Liver (tissue), 8 donors: ENCODE measurements at regions not wholly inside any gene's neighbourhood (a gene's known extent, or its start where the extent isn't known, plus 50 kb on each side); places are given as distances from the start of the nearest gene placed in this dataset.
A peak's percentile ranks its signal among the peaks of the same experiment; 100 is the strongest.

Source experiments
- DNase-seq: peaks from one replicate; pipeline ENCODE4 v3.0.0-alpha.2; 2017; ENCODE audit warnings: low spot score
- H3K27ac ChIP-seq, 2 donors: one replicate each; pipeline ENCODE4 v1.7.0; 2013; ENCODE audit warnings: inconsistent platforms in 2 of 2, low read length in 2 of 2, control low read depth in 1 of 2, low read depth in 1 of 2, mild to moderate bottlenecking in 1 of 2
- H3K27me3 ChIP-seq, 4 donors: one replicate each; pipeline versions ENCODE4 v1.6.1 to v1.7.0; 2013; ENCODE audit warnings: low read length in 3 of 4, inconsistent platforms in 1 of 4, mild to moderate bottlenecking in 1 of 4, moderate library complexity in 1 of 4; ENCODE audit not compliant: control insufficient read depth in 4 of 4, insufficient read depth in 4 of 4
- H3K36me3 ChIP-seq, 4 donors: one replicate each; pipeline versions ENCODE4 v1.6.1 to v1.7.0; 2013; ENCODE audit warnings: low read length in 3 of 4, mild to moderate bottlenecking in 3 of 4, low read depth in 1 of 4, moderate library complexity in 1 of 4; ENCODE audit not compliant: control insufficient read depth in 4 of 4, insufficient read depth in 3 of 4
- H3K4me1 ChIP-seq, 4 donors: one replicate each; pipeline versions ENCODE4 v1.6.1 to v1.7.0; 2013; ENCODE audit warnings: low read length in 3 of 4, mild to moderate bottlenecking in 3 of 4, moderate library complexity in 1 of 4; ENCODE audit not compliant: control insufficient read depth in 4 of 4, insufficient read depth in 4 of 4
- H3K4me3 ChIP-seq, 3 donors: one replicate each; pipeline versions ENCODE4 v1.6.1 to v1.7.0; 2013; ENCODE audit warnings: low read length in 3 of 3, control low read depth in 1 of 3, low read depth in 1 of 3, mild to moderate bottlenecking in 1 of 3
- H3K9ac ChIP-seq, 2 donors: one replicate each; pipeline ENCODE4 v1.7.0; 2013; ENCODE audit warnings: low read length in 2 of 2, mild to moderate bottlenecking in 2 of 2, moderate library complexity in 2 of 2, control low read depth in 1 of 2, low read depth in 1 of 2
- H3K9me3 ChIP-seq, 4 donors: one replicate each; pipeline versions ENCODE4 v1.6.1 to v1.7.0; 2013; ENCODE audit warnings: low read length in 3 of 4; ENCODE audit not compliant: control insufficient read depth in 4 of 4
- FOXA1 ChIP-seq: IDR thresholded peaks from 2 replicates; pipeline ENCODE4 v1.6.1; 2016; ENCODE audit warnings: antibody characterized with exemption
- FOXA2 ChIP-seq: IDR thresholded peaks from 2 replicates; pipeline ENCODE4 v1.6.1; 2016; ENCODE audit warnings: antibody characterized with exemption
- GABPA ChIP-seq, 2 donors: IDR thresholded peaks in 1 of 2; conservative IDR thresholded peaks in 1 of 2; 2 replicates each; pipeline ENCODE4 v1.6.1; 2016; ENCODE audit warnings: antibody characterized with exemption in 2 of 2, mild to moderate bottlenecking in 1 of 2, moderate library complexity in 1 of 2
- HNF4G ChIP-seq: IDR thresholded peaks from 2 replicates; pipeline ENCODE4 v1.6.1; 2016; ENCODE audit warnings: antibody characterized with exemption
- NR2F2 ChIP-seq: IDR thresholded peaks from 2 replicates; pipeline ENCODE4 v1.6.1; 2016; ENCODE audit warnings: antibody characterized with exemption
- RAD21 ChIP-seq, 2 donors: IDR thresholded peaks; 2 replicates each; pipeline ENCODE4 v1.6.1; 2016; ENCODE audit warnings: antibody characterized with exemption in 2 of 2, mild to moderate bottlenecking in 2 of 2
- RXRA ChIP-seq, 2 donors: IDR thresholded peaks; 2 replicates each; pipeline ENCODE4 v1.6.1; 2017 to 2018; ENCODE audit warnings: antibody characterized with exemption in 2 of 2, mild to moderate bottlenecking in 1 of 2
- SP1 ChIP-seq: IDR thresholded peaks from 2 replicates; pipeline ENCODE4 v1.6.1; 2018; ENCODE audit warnings: antibody characterized with exemption, mild to moderate bottlenecking
- WGBS: extraction: QIAGEN DNeasy Blood & Tissue Kit; methylation state at CpG from one replicate; pipeline ENCODE4 v1.1.7; 2013; 5-methylcytosine and 5-hydroxymethylcytosine counted together
- TF ChIP-seq, protein P1 (sequence below): fragments of 150-350 bp; IDR thresholded peaks from 2 replicates; pipeline ENCODE4 v1.5.1; 2017; ENCODE audit warnings: improper control_type of control experiment, low read depth, low read length; ENCODE audit not compliant: missing input control
- TF ChIP-seq, protein P2 (sequence below): IDR thresholded peaks from 2 replicates; pipeline ENCODE4 v1.6.1; 2016; ENCODE audit warnings: antibody characterized with exemption
- TF ChIP-seq, protein P3 (sequence below): IDR thresholded peaks from 2 replicates; pipeline ENCODE4 v1.6.1; 2016; ENCODE audit warnings: antibody characterized with exemption, mild to moderate bottlenecking
- TF ChIP-seq, protein P4 (sequence below): IDR thresholded peaks from 2 replicates; pipeline ENCODE4 v1.6.1; 2016; ENCODE audit warnings: antibody characterized with exemption
- TF ChIP-seq, protein P5 (sequence below): IDR thresholded peaks from 2 replicates; pipeline ENCODE4 v1.6.1; 2016; ENCODE audit warnings: antibody characterized with exemption
- donor health status: healthy.
- donor health status: healthy.
- donor health status: healthy.
- donor health status: healthy.
- donor health status: healthy.

DNA sequence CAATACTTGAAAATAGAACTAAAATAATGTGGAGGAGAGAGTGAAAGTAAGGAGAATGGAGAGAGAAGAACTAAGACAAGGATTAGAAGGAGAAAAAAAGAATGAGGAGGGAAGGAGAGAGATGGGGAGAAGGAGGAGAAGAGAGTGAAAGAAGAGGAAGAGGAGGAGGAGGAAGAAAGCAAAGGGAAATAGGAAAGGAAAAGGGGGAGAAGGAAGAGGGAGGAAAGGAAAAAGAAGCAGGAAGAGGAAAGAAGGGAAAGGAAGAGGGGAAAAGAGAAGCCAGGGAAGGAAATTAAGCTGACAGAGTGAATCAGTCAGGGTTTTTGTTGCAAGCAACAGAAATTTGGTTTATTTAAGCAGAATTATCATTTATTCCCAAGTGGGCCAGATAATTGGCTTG, 241.7 kb upstream of the P2RY1 start:
- H3K27ac ChIP-seq, result no peak overlapping the region
- H3K27me3 ChIP-seq, result no peaks in the 10 kb centered on the region
- H3K4me1 ChIP-seq, result peaks cover 0 to 11% (median 8%) of the 10 kb centered on the region in 4 donors
- H3K36me3 ChIP-seq, result no peaks in the 10 kb centered on the region
- H3K4me3 ChIP-seq, result no peak overlapping the region
- no peak overlapping the region for H3K9ac ChIP-seq
- H3K9me3 ChIP-seq, result no peaks in the 10 kb centered on the region
- no peak for DNase-seq
- TF ChIP-seq FOXA1 (no peak), SP1 (no peak)
- TF ChIP-seq, protein P1, sequence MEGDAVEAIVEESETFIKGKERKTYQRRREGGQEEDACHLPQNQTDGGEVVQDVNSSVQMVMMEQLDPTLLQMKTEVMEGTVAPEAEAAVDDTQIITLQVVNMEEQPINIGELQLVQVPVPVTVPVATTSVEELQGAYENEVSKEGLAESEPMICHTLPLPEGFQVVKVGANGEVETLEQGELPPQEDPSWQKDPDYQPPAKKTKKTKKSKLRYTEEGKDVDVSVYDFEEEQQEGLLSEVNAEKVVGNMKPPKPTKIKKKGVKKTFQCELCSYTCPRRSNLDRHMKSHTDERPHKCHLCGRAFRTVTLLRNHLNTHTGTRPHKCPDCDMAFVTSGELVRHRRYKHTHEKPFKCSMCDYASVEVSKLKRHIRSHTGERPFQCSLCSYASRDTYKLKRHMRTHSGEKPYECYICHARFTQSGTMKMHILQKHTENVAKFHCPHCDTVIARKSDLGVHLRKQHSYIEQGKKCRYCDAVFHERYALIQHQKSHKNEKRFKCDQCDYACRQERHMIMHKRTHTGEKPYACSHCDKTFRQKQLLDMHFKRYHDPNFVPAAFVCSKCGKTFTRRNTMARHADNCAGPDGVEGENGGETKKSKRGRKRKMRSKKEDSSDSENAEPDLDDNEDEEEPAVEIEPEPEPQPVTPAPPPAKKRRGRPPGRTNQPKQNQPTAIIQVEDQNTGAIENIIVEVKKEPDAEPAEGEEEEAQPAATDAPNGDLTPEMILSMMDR, result no peak
- TF ChIP-seq, protein P2, sequence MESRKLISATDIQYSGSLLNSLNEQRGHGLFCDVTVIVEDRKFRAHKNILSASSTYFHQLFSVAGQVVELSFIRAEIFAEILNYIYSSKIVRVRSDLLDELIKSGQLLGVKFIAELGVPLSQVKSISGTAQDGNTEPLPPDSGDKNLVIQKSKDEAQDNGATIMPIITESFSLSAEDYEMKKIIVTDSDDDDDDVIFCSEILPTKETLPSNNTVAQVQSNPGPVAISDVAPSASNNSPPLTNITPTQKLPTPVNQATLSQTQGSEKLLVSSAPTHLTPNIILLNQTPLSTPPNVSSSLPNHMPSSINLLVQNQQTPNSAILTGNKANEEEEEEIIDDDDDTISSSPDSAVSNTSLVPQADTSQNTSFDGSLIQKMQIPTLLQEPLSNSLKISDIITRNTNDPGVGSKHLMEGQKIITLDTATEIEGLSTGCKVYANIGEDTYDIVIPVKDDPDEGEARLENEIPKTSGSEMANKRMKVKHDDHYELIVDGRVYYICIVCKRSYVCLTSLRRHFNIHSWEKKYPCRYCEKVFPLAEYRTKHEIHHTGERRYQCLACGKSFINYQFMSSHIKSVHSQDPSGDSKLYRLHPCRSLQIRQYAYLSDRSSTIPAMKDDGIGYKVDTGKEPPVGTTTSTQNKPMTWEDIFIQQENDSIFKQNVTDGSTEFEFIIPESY, result no peak
- TF ChIP-seq, protein P3, sequence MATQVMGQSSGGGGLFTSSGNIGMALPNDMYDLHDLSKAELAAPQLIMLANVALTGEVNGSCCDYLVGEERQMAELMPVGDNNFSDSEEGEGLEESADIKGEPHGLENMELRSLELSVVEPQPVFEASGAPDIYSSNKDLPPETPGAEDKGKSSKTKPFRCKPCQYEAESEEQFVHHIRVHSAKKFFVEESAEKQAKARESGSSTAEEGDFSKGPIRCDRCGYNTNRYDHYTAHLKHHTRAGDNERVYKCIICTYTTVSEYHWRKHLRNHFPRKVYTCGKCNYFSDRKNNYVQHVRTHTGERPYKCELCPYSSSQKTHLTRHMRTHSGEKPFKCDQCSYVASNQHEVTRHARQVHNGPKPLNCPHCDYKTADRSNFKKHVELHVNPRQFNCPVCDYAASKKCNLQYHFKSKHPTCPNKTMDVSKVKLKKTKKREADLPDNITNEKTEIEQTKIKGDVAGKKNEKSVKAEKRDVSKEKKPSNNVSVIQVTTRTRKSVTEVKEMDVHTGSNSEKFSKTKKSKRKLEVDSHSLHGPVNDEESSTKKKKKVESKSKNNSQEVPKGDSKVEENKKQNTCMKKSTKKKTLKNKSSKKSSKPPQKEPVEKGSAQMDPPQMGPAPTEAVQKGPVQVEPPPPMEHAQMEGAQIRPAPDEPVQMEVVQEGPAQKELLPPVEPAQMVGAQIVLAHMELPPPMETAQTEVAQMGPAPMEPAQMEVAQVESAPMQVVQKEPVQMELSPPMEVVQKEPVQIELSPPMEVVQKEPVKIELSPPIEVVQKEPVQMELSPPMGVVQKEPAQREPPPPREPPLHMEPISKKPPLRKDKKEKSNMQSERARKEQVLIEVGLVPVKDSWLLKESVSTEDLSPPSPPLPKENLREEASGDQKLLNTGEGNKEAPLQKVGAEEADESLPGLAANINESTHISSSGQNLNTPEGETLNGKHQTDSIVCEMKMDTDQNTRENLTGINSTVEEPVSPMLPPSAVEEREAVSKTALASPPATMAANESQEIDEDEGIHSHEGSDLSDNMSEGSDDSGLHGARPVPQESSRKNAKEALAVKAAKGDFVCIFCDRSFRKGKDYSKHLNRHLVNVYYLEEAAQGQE, result no peak

DNA sequence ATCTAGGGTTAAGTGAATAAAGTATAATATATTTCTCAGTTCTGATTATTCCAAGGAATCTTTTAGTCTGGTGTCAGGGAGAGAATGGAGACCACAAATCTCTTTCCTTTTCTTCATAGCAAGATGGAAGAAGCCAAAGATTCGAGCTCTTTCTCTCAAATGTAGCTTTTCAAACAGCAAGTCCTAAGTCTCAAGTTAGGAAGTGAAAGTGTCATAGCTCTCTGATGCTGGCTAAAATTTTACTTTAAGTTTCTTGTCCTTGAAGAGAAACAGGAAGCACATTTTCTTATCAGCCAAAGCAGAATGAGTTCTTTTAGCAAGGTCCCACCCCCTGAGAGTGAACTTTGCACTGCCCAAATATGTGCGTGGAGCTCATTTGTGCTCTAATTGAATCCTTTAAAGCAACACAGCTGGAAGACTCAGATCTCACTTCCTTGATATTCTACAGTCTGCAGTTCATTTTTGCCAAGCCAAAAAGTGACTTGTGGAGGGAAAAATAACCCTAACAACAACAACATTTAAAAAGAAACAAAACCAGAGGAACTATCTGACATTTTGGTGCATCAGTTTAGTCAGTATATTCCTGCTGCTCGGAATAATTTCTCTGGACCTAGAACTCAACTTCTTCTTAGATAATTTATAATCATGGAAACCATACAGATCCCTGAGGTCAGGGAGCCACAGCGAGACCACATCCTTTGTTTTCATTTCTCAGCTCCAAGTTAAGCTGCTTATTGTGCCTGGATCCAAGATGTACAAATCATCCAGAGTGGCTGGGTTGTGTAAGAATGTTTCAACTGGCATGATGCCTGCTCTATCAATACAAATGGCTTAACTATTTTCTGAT, 238.7 kb upstream of the P2RY1 start:
- no peak overlapping the region for H3K9ac ChIP-seq
- H3K4me1 ChIP-seq, result peaks cover 0 to 11% (median 8%) of the 10 kb centered on the region in 4 donors
- H3K9me3 ChIP-seq, result no peaks in the 10 kb centered on the region
- WGBS, result 21% methylated on average over 4 of the region's 4 CpGs
- H3K27ac ChIP-seq, result peak overlapping the region; percentile 48 to 55
- peak overlapping the region in 2 of 3 donors; percentile 24 to 35 for H3K4me3 ChIP-seq
- DNase-seq, result no peak
- no peaks in the 10 kb centered on the region for H3K27me3 ChIP-seq
- H3K36me3 ChIP-seq, result no peaks in the 10 kb centered on the region
- TF ChIP-seq, protein P4, sequence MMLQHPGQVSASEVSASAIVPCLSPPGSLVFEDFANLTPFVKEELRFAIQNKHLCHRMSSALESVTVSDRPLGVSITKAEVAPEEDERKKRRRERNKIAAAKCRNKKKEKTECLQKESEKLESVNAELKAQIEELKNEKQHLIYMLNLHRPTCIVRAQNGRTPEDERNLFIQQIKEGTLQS, result no peak
- TF ChIP-seq, protein P1, result no peak
- TF ChIP-seq FOXA1 (no peak), HNF4G (peak; percentile 77), RXRA (IDR thresholded peaks at IDR 0.05) (peak; percentile 41 to 44), FOXA2 (peak; percentile 21), RAD21 (IDR thresholded peaks at IDR 0.05) (peak; percentile 30 to 48), GABPA (IDR thresholded peaks at IDR 0.05 in 1 of 2, conservative IDR thresholded peaks at IDR 0.05 in 1 of 2) (peak in 1 of 2 donors; percentile 41), NR2F2 (peak; percentile 98)
- TF ChIP-seq, protein P5, sequence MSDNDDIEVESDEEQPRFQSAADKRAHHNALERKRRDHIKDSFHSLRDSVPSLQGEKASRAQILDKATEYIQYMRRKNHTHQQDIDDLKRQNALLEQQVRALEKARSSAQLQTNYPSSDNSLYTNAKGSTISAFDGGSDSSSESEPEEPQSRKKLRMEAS, result peak; percentile 46
- TF ChIP-seq, protein P3, result no peak
- TF ChIP-seq, protein P2, result no peak
